ENCODE measurements at regions not wholly inside any gene's neighbourhood (a gene's known extent, or its start where the extent isn't known, plus 50 kb on each side); places are given as distances from the start of the nearest gene placed in this dataset.

- peaks cover 11% of the 10 kb centered on the region for H3K36me3 Mint-ChIP-seq
- peaks cover 4% of the 10 kb centered on the region for H3K9me3 Mint-ChIP-seq
- peak overlapping the region; percentile 68 for H3K4me3 Mint-ChIP-seq
- H3K27ac Mint-ChIP-seq, result peak overlapping the region; percentile 64
- no peaks in the 10 kb centered on the region for H3K27me3 Mint-ChIP-seq
- ATAC-seq, result peak; percentile 73
- H3K4me1 Mint-ChIP-seq, result peaks cover 32% of the 10 kb centered on the region
Observed at GRCh38 chr7:28272461-28272877, 91.9 kb upstream of the JAZF1 start.

- Mint-ChIP-seq H3K27ac (no peak overlapping the region), H3K4me1 (peaks cover 10% of the 10 kb centered on the region), H3K4me3 (no peak overlapping the region), H3K27me3 (no peaks in the 10 kb centered on the region), H3K36me3 (peaks cover 11% of the 10 kb centered on the region), H3K9me3 (peaks cover 4% of the 10 kb centered on the region)
- ATAC-seq, result no peak
Observed at GRCh38 chr7:28276298-28276697, 95.7 kb upstream of the JAZF1 start.

DNA sequence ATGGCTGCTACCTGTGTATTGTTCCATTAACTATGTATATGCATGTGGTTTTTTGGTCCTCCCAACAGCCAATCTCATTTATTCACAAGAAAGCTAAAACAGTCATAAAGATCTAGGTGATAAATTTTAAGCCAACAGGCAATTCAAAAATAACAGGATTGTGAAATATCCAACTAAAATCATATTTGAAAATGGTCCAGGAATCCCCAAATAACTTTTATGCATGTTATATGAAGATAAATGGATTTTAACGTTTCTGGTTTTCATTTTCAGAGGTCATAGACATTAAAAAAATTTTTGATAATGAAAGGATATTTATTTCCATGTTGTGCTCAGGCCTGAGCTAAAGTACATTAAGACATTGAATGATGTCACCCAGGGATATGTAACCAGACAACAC, 96.8 kb upstream of the JAZF1 start:
- peaks cover 9% of the 10 kb centered on the region for H3K36me3 Mint-ChIP-seq
- H3K27ac Mint-ChIP-seq, result no peak overlapping the region
- peaks cover 4% of the 10 kb centered on the region for H3K9me3 Mint-ChIP-seq
- H3K4me1 Mint-ChIP-seq, result peaks cover 4% of the 10 kb centered on the region
- no peaks in the 10 kb centered on the region for H3K27me3 Mint-ChIP-seq
- ATAC-seq, result no peak
- no peak overlapping the region for H3K4me3 Mint-ChIP-seq

DNA sequence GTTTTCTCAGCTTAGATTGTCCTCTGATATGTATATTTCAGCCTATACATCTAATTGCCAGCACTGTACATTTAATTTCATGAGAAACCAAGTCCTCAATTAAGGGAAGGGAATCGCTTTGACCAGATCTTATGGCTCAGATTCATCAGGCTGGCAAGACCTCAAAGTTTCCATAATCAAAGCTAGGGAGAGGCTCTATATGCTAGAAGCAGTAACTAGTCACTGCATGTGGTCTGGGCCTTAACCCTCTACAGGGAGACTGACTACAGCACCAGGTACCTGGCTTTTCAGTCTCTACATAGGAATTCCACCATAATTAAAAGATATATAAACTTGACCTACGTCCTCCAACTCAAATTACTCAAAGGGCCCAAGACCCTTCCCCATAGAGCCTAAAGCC, 97.4 kb upstream of the JAZF1 start:
- Mint-ChIP-seq H3K27ac (no peak overlapping the region), H3K9me3 (peaks cover 4% of the 10 kb centered on the region), H3K4me1 (no peaks in the 10 kb centered on the region), H3K36me3 (peaks cover 5% of the 10 kb centered on the region), H3K4me3 (no peak overlapping the region), H3K27me3 (no peaks in the 10 kb centered on the region)
- no peak for ATAC-seq

- Mint-ChIP-seq H3K36me3 (no peaks in the 10 kb centered on the region), H3K27ac (no peak overlapping the region), H3K27me3 (no peaks in the 10 kb centered on the region), H3K9me3 (no peaks in the 10 kb centered on the region), H3K4me3 (no peak overlapping the region), H3K4me1 (no peaks in the 10 kb centered on the region)
- no peak for ATAC-seq
Observed at GRCh38 chr7:28280516-28280915, 99.9 kb upstream of the JAZF1 start.

GRCh38 chr7:28290496-28290895, 109.9 kb upstream of the JAZF1 start:
- Mint-ChIP-seq H3K27me3 (no peaks in the 10 kb centered on the region), H3K9me3 (no peaks in the 10 kb centered on the region), H3K4me3 (no peak overlapping the region), H3K27ac (no peak overlapping the region), H3K36me3 (no peaks in the 10 kb centered on the region), H3K4me1 (peaks cover 31% of the 10 kb centered on the region)
- ATAC-seq, result no peak

- Mint-ChIP-seq H3K27ac (no peak overlapping the region), H3K4me1 (peaks cover 31% of the 10 kb centered on the region), H3K4me3 (no peak overlapping the region), H3K36me3 (no peaks in the 10 kb centered on the region), H3K27me3 (no peaks in the 10 kb centered on the region), H3K9me3 (no peaks in the 10 kb centered on the region)
- no peak for ATAC-seq
Observed at GRCh38 chr7:28291559-28291958, 111.0 kb upstream of the JAZF1 start.

GRCh38 chr7:28292834-28293526, 112.4 kb upstream of the JAZF1 start:
- no peaks in the 10 kb centered on the region for H3K36me3 Mint-ChIP-seq
- H3K4me3 Mint-ChIP-seq, result no peak overlapping the region
- peaks cover 36% of the 10 kb centered on the region for H3K4me1 Mint-ChIP-seq
- ATAC-seq, result no peak
- H3K27me3 Mint-ChIP-seq, result no peaks in the 10 kb centered on the region
- H3K27ac Mint-ChIP-seq, result no peak overlapping the region
- no peaks in the 10 kb centered on the region for H3K9me3 Mint-ChIP-seq

DNA sequence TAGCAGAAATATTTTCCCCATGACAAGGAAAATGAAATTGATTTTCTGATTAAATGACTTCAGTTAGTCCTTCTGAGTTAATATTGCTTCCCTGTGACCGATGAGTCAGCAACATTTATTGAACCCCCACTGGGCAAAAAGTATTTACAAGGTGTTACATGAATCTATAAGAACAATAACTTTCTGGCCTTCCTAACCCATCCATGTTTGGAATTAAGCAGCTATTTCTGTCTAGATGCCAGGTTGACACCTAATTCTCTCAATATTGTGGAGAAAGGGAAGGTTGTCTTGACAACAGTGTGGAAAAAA, 112.9 kb upstream of the JAZF1 start:
- ATAC-seq, result no peak
- Mint-ChIP-seq H3K9me3 (no peaks in the 10 kb centered on the region), H3K27me3 (no peaks in the 10 kb centered on the region), H3K4me3 (no peak overlapping the region), H3K36me3 (no peaks in the 10 kb centered on the region), H3K27ac (no peak overlapping the region), H3K4me1 (peaks cover 40% of the 10 kb centered on the region)

DNA sequence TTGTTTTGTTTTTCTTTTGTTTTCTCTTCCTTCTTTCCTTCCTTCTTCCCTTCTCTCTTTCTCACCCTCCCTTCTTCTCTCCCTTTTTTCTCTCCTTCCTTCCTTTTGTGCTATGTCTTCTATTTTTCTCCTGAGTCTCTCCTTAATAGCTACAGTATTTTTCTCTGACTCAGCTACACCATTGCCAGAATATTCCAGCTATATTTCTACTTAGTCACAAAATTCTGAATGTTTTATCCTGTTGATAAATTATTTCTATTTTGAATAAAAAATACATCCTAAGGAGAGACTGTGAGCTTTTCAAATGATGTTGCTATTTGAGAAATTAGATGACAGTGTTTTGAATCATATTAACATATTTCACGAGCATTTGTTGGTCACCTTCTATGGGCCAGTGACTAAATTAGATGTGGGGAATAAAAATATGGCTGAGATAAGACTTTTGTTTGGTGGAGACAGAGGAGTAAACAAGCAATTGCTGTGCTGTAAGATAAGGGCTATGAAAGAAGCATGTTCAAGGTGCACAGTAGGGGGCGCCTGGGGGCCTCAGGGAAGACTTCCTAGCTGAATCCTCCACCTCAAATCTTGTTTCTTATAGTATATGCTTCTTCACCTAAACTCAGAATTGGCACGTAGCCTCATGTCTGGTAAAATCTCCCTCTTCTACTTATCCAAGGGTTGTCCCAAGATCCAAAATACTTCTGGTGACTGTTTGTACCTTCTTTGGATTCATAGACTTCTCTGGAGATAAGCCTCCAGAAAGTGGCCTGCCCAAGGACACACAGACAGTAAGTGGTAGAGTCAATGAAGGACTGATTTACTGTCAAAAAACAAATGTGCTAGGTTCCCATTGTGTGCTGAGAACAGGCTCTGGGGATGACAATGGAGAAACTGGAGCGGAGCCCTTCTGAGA, 115.5 kb upstream of the CREB5 start:
- H3K36me3 Mint-ChIP-seq, result no peaks in the 10 kb centered on the region
- H3K27me3 Mint-ChIP-seq, result no peaks in the 10 kb centered on the region
- H3K9me3 Mint-ChIP-seq, result no peaks in the 10 kb centered on the region
- ATAC-seq, result no peak
- no peak overlapping the region for H3K27ac Mint-ChIP-seq
- peaks cover 21% of the 10 kb centered on the region for H3K4me1 Mint-ChIP-seq
- H3K4me3 Mint-ChIP-seq, result no peak overlapping the region

DNA sequence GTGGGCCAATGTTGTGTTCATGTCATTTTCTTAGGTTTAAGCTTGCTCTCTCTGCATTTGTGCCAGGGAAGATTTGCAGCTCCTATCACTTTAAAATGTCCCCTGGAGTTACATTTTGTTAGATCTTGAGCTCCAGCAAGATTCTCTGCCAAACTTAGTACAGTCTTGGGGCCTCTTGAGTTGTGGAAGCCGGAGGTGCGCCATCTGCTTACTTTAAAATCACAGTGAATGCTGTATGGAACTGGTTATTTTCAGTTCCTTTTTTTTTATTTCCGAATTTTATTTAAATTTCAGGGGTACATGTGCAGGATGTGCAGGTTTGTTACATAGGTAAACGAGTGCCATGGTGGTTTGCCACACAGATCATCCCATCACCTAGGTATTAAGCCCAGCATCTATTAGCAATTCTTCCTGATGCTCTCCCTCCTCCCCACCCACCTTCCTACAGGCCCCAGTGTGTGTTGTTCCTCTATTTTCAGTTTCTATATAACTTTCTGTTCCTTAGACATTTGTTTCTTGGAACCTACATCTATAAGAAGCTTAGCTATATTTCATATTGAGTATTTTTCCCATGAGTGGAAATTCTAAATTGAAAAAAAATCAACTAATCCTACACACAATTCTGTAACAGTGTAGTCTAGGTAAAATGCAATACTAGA, 114.4 kb upstream of the CREB5 start:
- Mint-ChIP-seq H3K36me3 (no peaks in the 10 kb centered on the region), H3K27ac (no peak overlapping the region), H3K27me3 (no peaks in the 10 kb centered on the region), H3K4me3 (no peak overlapping the region), H3K9me3 (no peaks in the 10 kb centered on the region), H3K4me1 (peaks cover 12% of the 10 kb centered on the region)
- ATAC-seq, result peak; percentile 82

- ATAC-seq, result no peak
- Mint-ChIP-seq H3K4me3 (no peak overlapping the region), H3K27ac (no peak overlapping the region), H3K27me3 (no peaks in the 10 kb centered on the region), H3K4me1 (peaks cover 9% of the 10 kb centered on the region), H3K36me3 (no peaks in the 10 kb centered on the region), H3K9me3 (no peaks in the 10 kb centered on the region)
Observed at GRCh38 chr7:28298870-28299518, 113.3 kb upstream of the CREB5 start.

DNA sequence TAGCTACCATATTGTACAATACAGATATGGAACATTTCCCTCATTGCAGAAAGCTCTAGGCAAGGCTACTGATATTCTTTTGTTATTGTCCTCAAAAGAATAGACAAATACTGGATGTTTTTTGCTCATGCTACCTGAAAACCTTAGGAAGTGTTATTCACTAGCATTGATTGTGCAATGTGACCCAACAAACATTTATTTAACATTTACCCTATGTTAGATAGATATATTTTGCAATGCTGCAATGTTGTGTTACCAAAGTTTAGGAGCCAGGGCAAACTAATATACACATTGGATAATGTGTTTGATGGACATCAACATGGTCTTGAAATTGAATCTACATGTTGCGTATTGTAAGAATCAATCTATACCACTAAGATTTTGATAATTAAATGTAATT, 112.8 kb upstream of the CREB5 start:
- H3K4me1 Mint-ChIP-seq, result peaks cover 9% of the 10 kb centered on the region
- no peaks in the 10 kb centered on the region for H3K27me3 Mint-ChIP-seq
- H3K4me3 Mint-ChIP-seq, result no peak overlapping the region
- ATAC-seq, result no peak
- no peak overlapping the region for H3K27ac Mint-ChIP-seq
- H3K36me3 Mint-ChIP-seq, result no peaks in the 10 kb centered on the region
- no peaks in the 10 kb centered on the region for H3K9me3 Mint-ChIP-seq

- H3K27me3 Mint-ChIP-seq, result no peaks in the 10 kb centered on the region
Observed at GRCh38 chr7:28300488-28300887, 111.8 kb upstream of the CREB5 start.

DNA sequence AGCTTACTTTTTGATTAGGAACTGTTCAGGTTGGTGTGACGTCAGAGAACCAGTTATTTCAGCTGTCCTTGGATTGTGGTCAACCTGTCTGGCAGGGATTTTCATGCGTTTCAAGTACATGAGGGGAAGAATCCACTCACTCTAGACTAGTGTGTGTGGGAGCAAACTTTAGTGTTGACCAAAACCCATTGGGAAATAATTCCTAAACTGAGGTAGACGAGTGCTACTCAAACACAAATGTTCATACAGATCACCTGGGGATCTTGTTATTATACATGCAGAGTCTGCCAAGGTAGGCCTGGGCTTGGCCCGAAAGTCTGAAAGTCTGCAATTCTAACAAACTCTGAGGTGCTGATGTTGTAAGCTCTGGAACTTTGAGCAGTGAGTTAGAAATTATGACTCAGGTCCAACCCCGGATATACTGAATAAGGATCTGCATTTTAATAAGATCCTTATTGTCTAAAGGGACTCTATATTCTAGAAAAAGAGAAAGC, 111.1 kb upstream of the CREB5 start:
- no peaks in the 10 kb centered on the region for H3K9me3 Mint-ChIP-seq
- no peaks in the 10 kb centered on the region for H3K27me3 Mint-ChIP-seq
- peaks cover 9% of the 10 kb centered on the region for H3K4me1 Mint-ChIP-seq
- H3K4me3 Mint-ChIP-seq, result no peak overlapping the region
- H3K27ac Mint-ChIP-seq, result no peak overlapping the region
- no peaks in the 10 kb centered on the region for H3K36me3 Mint-ChIP-seq
- no peak for ATAC-seq

More at GRCh38 chr7:28300488-28300887, 111.8 kb upstream of the CREB5 start:
- Mint-ChIP-seq H3K36me3 (no peaks in the 10 kb centered on the region), H3K4me3 (no peak overlapping the region), H3K9me3 (no peaks in the 10 kb centered on the region), H3K27ac (no peak overlapping the region), H3K4me1 (peaks cover 9% of the 10 kb centered on the region)
- no peak for ATAC-seq

Data from stimulated activated memory B cell treated with anti-CD40 and anti-IgM and Interleukin-4, amounts not matched to agents 10 μg/mL and 1 μg/mL and 100 μg/mL, for 72 hours (primary cell).